HepG2 (cell line): ENCODE measurements at regions not wholly inside any gene's neighbourhood (a gene's known extent, or its start where the extent isn't known, plus 50 kb on each side); places are given as distances from the start of the nearest gene placed in this dataset.

Experiments used
- HOXA7 ChIP-seq: sonication (generic); formaldehyde crosslinking; IDR thresholded peaks from 2 replicates; pipeline ENCODE4 v1.8.1; 2022; ENCODE audit warnings: mild to moderate bottlenecking, missing genetic modification reagents, moderate library complexity
- KAT2B ChIP-seq: fragments of 150-350 bp; IDR thresholded peaks from 2 replicates; pipeline ENCODE4 v1.6.1; 2014; ENCODE audit warnings: low read depth, low read length, borderline replicate concordance
- NFE2L2 ChIP-seq: fragments of 150-350 bp; IDR thresholded peaks from 2 replicates; pipeline ENCODE4 v1.6.1; 2014; ENCODE audit warnings: low read length
- POLR2A ChIP-seq, 2 experiments: IDR thresholded peaks; 2 replicates each; pipeline ENCODE4 v1.6.1; 2011; ENCODE audit warnings: low read depth in 2 of 2, low read length in 2 of 2, mild to moderate bottlenecking in 1 of 2, moderate library complexity in 1 of 2; ENCODE audit not compliant: insufficient read depth in 1 of 2
- RAD51 ChIP-seq: fragments of 450-650 bp; IDR thresholded peaks from 2 replicates; pipeline ENCODE4 v1.6.1; 2016; ENCODE audit warnings: borderline replicate concordance
- SMARCC2 ChIP-seq: fragments of 450-650 bp; IDR thresholded peaks from 2 replicates; pipeline ENCODE4 v1.6.1; 2017; ENCODE audit warnings: antibody characterized with exemption, mild to moderate bottlenecking
- SMC3 ChIP-seq: IDR thresholded peaks from 2 replicates; pipeline ENCODE4 v1.6.1; 2011; ENCODE audit warnings: low read length, improper control_type of control experiment
- TARDBP ChIP-seq: sonication (generic); formaldehyde crosslinking; IDR thresholded peaks from 2 replicates; pipeline ENCODE4 v1.8.0; 2022; ENCODE audit warnings: mild to moderate bottlenecking, missing genetic modification reagents
- TBL1XR1 ChIP-seq: fragments of 150-350 bp; IDR thresholded peaks from 2 replicates; pipeline ENCODE4 v1.6.1; 2014; ENCODE audit warnings: borderline replicate concordance, low read length; ENCODE audit not compliant: partially characterized antibody
- TIGD3 ChIP-seq: sonication (generic); formaldehyde crosslinking; IDR thresholded peaks from 2 replicates; pipeline ENCODE4 v1.5.1; 2020; ENCODE audit warnings: mild to moderate bottlenecking, missing genetic modification reagents, borderline replicate concordance
- ZNF207 ChIP-seq: fragments of 450-650 bp; IDR thresholded peaks from 2 replicates; pipeline ENCODE4 v1.6.1; 2016; ENCODE audit warnings: antibody characterized with exemption, borderline replicate concordance
- ZNF30 ChIP-seq: sonication (generic); formaldehyde crosslinking; IDR thresholded peaks from 2 replicates; pipeline ENCODE4 v1.5.0; 2020; ENCODE audit warnings: mild to moderate bottlenecking, missing genetic modification reagents
- TF ChIP-seq, protein P1 (sequence below): sonication (generic); formaldehyde crosslinking; IDR thresholded peaks from 2 replicates; pipeline ENCODE4 v1.4.0; 2020; ENCODE audit warnings: missing genetic modification reagents, low read depth, mild to moderate bottlenecking, borderline replicate concordance
- TF ChIP-seq, protein P2 (sequence below): sonication (generic); formaldehyde crosslinking; IDR thresholded peaks from one replicate; pipeline ENCODE4 v1.5.1; 2020; ENCODE audit warnings: mild to moderate bottlenecking, missing genetic modification reagents; ENCODE audit errors: not compliant biosample characterization

- TF ChIP-seq ZNF207 (no peak), HOXA7 (CRISPR knock-in tag) (no peak), TIGD3 (CRISPR knock-in tag) (no peak), POLR2A (IDR thresholded peaks at IDR 0.05; ENCODE audit: insufficient read depth in 1 of 2, low read depth in 2 of 2, low read length in 2 of 2) (no peak), SMC3 (no peak), KAT2B (no peak), TBL1XR1 (no peak), TARDBP (no peak), ZNF30 (CRISPR knock-in tag) (no peak), SMARCC2 (no peak), NFE2L2 (no peak), RAD51 (no peak)
- TF ChIP-seq, protein P1, sequence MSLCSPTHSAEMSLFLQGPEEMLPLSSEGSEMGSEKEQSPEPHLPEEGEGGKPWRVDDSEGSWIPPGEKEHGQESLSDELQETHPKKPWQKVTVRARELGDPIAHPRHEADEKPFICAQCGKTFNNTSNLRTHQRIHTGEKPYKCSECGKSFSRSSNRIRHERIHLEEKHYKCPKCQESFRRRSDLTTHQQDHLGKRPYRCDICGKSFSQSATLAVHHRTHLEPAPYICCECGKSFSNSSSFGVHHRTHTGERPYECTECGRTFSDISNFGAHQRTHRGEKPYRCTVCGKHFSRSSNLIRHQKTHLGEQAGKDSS (CRISPR knock-in tag): no peak
- TF ChIP-seq, protein P2, sequence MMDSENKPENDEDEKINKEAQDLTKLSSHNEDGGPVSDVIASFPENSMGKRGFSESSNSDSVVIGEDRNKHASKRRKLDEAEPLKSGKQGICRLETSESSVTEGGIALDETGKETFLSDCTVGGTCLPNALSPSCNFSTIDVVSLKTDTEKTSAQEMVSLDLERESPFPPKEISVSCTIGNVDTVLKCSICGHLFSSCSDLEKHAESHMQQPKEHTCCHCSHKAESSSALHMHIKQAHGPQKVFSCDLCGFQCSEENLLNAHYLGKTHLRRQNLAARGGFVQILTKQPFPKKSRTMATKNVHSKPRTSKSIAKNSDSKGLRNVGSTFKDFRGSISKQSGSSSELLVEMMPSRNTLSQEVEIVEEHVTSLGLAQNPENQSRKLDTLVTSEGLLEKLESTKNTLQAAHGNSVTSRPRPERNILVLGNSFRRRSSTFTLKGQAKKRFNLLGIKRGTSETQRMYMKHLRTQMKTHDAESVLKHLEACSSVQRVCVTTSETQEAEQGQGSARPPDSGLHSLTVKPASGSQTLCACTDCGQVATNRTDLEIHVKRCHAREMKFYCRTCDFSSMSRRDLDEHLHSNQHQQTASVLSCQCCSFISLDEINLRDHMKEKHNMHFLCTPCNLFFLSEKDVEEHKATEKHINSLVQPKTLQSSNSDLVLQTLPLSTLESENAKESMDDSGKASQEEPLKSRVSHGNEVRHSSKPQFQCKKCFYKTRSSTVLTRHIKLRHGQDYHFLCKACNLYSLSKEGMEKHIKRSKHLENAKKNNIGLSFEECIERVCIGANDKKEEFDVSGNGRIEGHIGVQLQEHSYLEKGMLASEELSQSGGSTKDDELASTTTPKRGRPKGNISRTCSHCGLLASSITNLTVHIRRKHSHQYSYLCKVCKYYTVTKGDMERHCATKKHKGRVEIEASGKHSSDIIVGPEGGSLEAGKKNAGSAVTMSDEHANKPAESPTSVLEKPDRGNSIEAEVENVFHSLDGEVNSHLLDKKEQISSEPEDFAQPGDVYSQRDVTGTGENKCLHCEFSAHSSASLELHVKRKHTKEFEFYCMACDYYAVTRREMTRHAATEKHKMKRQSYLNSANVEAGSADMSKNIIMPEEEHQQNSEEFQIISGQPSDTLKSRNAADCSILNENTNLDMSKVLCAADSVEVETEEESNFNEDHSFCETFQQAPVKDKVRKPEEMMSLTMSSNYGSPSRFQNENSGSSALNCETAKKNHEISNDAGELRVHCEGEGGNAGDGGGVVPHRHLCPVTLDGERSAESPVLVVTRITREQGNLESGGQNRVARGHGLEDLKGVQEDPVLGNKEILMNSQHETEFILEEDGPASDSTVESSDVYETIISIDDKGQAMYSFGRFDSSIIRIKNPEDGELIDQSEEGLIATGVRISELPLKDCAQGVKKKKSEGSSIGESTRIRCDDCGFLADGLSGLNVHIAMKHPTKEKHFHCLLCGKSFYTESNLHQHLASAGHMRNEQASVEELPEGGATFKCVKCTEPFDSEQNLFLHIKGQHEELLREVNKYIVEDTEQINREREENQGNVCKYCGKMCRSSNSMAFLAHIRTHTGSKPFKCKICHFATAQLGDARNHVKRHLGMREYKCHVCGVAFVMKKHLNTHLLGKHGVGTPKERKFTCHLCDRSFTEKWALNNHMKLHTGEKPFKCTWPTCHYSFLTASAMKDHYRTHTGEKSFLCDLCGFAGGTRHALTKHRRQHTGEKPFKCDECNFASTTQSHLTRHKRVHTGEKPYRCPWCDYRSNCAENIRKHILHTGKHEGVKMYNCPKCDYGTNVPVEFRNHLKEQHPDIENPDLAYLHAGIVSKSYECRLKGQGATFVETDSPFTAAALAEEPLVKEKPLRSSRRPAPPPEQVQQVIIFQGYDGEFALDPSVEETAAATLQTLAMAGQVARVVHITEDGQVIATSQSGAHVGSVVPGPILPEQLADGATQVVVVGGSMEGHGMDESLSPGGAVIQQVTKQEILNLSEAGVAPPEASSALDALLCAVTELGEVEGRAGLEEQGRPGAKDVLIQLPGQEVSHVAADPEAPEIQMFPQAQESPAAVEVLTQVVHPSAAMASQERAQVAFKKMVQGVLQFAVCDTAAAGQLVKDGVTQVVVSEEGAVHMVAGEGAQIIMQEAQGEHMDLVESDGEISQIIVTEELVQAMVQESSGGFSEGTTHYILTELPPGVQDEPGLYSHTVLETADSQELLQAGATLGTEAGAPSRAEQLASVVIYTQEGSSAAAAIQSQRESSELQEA: no peak
Measured at GRCh38 chr1:21349693-21350092, 59.4 kb upstream of the ECE1 start.
